ENCODE measurements at regions not wholly inside any gene's neighbourhood (a gene's known extent, or its start where the extent isn't known, plus 50 kb on each side); places are given as distances from the start of the nearest gene placed in this dataset.
"Not testable (repeated sequence)": the region's sequence is repeated elsewhere in the genome, so short reads cannot be mapped to it uniquely, and the experiment has no call there.

DNA sequence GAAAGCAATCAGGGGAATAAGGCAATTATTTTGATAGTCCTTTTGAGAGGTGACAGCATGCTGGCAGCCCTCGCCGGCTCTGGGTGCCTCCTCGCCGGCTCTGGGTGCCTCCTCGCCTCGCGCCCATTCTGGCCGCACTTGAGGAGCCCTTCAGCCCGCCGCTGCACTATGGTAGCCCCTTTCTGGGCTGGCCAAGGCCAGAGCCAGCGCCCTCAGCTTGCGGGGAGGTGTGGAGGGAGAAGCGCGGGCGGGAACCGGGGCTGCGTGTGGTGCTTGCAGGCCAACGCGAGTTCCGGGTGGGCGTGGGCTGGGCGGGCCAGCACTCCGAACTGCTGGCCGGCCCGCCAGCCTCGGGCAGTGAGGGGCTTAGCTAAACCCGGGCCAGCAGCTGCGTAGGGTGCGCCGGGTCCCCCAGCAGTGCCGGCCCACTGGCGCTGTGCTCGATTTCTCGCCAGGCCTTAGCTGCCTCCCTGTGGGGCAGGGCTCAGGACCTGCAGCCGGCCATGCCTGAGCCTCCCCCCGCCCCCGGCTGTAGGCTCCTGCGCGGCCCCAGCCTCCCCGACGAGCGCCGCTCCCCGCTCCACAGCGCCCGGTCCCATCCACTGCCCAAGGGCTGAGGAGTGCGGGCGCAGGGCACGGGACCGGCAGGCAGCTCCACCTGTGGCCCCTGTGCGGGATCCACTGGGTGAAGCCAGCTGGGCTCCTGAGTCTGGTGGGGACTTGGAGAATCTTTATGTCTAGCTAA is 193.5 kb downstream of the ADCYAP1 start:
- TF ChIP-seq, protein P1, sequence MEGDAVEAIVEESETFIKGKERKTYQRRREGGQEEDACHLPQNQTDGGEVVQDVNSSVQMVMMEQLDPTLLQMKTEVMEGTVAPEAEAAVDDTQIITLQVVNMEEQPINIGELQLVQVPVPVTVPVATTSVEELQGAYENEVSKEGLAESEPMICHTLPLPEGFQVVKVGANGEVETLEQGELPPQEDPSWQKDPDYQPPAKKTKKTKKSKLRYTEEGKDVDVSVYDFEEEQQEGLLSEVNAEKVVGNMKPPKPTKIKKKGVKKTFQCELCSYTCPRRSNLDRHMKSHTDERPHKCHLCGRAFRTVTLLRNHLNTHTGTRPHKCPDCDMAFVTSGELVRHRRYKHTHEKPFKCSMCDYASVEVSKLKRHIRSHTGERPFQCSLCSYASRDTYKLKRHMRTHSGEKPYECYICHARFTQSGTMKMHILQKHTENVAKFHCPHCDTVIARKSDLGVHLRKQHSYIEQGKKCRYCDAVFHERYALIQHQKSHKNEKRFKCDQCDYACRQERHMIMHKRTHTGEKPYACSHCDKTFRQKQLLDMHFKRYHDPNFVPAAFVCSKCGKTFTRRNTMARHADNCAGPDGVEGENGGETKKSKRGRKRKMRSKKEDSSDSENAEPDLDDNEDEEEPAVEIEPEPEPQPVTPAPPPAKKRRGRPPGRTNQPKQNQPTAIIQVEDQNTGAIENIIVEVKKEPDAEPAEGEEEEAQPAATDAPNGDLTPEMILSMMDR (IDR thresholded peaks at IDR 0.05) = not testable (repeated sequence)
- TF ChIP-seq POLR2A, POLR2AphosphoS5, EP300 (IDR thresholded peaks at IDR 0.05): not testable (repeated sequence)

Data from sigmoid colon (tissue), 4 donors.